HG02852 (cell line): ENCODE measurements at regions not wholly inside any gene's neighbourhood (a gene's known extent, or its start where the extent isn't known, plus 50 kb on each side); places are given as distances from the start of the nearest gene placed in this dataset.

Source experiments
- ATAC-seq: cut with Tn5 transposase; IDR thresholded peaks from one replicate; pipeline ENCODE4 v1.9.1; 2021; ENCODE audit warnings: mild to moderate bottlenecking, moderate library complexity; ENCODE audit not compliant: unreplicated experiment

DNA sequence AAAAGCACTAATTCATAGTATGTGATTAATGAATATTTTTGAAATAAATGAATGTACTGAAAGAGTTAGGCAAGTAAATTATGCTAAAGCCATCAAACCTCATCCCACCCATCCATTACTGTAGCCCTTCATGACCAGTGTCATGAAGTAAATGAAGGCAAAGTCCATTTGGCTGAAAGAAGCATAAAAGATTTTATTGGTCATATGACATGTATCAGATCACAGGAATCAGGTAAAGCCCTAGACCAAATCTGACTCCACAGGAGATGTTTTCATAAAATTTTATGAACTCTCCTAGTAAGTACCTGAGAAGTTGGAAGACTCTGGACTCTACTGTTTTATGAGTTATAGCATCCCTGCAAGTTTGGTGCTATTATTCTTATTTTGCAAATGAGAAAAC lies 213.5 kb downstream of the TMEM114 start:
- no peak for ATAC-seq

DNA sequence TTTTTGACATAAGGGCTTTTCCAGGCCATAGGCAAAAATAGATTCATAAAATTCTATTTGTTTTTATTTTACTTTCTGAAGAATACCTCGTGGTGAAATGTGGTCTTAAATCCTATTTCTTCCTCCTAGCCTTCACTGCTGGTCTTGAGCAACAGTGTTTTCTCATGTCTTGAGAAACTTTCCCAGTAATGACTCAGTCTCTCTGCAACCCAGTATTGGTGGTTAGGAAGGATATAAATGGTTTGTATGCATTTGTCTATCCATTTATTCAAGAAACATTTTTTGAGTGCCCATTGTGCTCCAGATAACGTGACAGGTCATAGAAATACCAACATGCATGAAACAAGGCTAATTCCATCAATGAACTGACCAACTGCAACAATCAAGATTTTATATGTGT lies 213.9 kb downstream of the TMEM114 start:
- ATAC-seq = no peak

DNA sequence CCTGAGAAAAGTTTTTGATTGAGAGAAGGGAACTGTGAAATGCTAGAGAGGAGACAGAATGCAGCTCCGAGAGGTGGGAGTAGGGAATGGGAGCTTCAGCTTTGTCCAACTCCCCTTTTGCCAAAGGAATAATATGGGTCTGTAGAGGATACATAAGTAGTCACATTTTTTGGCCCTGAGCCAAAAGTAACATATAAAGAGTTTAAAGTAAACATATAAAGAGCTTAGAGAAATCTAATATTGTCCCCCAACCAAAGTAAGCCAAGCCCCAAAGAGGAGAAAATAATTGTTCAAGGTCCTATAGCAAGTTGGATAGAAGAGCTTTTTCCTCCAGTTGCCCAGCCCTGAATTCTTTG lies 215.1 kb downstream of the TMEM114 start:
- no peak for ATAC-seq

GRCh38 chr16:8374586-8375231 lies 215.6 kb downstream of the TMEM114 start:
- no peak for ATAC-seq

DNA sequence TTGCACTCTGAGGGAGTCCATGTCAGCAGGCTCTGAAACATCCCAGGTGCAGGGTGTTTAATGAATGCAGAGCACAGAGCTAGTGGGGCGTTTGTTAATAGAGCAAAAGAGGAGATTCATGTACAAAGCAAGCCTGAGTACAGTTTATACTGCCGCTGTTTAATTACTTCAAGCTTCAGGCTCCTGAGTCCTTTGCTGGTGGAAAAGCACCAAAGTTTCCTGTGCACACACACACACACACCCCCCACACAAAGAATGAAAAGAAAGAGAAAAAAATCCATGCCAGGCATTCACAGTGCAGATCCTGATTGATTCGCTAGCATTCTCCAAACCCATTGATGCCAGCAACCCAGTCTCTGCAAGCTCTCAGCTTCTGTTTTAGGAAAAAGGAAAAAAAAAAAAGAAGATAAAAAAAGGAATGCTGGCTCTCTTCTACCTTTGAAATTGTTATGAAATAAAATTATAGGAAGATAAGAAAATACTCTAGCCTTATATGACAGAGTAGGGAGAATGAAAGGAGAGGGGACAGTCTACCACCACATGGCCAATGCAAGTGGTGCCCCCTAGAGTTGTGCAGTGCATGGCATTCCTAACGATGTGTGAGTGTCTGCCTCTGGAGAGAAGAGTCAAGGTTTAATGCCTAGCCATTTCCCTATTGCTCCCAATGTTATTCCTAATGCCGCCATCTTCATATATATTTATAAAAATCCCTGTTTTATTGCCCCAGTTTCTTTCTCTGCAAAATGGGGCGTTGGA lies 216.5 kb downstream of the TMEM114 start:
- no peak for ATAC-seq

GRCh38 chr16:8372141-8372540 lies 218.2 kb downstream of the TMEM114 start:
- ATAC-seq = no peak

DNA sequence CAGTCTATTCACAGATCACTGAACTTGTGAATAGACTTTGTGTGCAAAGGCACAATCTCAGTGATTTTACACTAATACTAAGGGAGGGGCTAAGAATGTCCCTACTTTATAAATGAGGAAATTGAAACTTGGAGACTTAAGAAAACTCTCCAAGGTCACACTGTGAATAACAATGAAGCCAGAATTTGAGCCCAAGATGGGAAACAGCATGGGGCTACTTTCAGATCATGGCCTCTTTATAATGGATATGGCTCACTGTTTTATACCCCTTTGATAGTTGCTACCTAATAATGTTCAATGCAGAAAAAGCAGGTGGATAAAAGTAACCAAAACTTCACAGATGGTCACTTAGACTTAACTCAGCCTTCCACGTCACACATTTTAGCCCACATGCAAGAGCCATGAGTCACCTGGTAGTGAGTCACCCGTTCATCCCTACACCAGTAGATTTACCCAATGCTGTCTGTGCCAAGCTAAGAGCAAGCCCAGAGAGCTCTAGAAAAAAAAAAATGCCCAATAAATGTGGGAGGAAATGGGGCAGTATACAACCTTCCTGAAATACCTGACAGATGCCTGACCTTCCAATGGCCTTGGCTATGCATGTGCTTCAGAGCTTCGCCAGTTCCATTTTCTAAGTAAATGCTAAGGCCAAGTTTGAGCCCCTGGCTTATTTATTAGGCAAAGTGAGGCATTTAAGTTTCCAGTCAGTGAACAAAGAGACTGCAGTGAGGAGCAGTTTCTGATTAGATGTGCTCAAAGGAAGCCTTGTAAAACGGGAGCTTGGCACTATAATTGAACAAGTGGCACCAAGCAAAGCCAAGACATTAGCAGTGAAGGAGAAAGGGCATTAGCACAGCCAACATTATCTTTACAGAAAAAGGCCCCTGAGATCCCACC lies 219.7 kb downstream of the TMEM114 start:
- no peak for ATAC-seq

DNA sequence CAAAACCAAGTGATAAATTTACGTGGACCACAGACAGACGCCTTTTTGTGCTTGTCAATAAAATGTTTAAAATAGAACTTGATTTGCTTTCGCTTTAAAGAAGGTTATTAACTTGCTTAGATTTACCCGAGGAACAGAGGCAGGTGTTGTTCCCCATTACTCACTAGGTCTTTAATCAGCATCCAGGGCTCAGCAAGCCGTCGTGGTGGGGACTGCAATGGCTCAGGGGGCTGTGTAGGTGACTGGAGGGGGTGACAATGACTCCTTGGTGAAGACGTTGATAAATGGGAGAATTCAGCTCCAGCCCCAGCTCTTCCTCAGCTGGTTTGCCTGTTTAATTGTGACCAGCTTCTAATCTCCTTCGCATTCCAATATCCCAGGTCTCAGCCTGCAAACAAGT lies 231.4 kb downstream of the TMEM114 start:
- no peak for ATAC-seq

DNA sequence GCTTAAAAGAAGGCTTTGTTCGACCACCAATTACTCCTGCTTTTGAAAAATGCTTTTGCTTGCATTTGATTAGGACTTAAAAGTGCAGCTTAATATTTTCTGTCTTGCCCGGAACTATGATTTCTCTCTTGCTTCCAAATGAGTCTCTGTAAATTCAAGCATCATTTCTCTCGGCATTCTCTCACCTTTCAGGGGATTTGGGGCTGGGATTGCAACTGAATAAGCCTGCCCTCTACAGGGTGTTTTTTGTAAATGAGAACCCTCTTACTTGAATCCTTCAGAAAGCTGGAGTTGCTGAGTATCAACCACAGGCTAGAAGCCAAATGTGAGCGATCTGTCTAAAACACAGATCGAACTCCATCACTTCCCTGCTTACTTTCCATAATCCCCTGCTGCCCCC lies 234.6 kb downstream of the TMEM114 start:
- ATAC-seq = no peak

DNA sequence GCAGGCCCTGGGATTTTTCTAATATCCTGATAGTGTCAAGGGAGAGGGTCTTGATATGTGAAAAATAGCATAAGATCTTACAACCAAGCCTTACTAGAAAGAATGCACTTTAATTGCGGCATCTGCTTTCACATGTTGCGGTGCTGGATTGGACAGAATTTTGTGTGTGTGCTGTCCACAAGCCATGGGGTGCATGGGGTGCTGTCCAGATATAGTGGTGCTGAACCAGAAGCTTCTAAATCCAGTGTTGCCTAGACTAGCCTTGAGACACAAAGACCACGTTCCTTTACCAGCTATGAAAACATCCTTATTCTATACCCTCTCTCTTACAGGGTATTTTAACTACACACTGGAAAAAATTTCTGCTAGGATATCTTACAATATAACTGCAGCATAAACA lies 244.0 kb downstream of the TMEM114 start:
- ATAC-seq = no peak

DNA sequence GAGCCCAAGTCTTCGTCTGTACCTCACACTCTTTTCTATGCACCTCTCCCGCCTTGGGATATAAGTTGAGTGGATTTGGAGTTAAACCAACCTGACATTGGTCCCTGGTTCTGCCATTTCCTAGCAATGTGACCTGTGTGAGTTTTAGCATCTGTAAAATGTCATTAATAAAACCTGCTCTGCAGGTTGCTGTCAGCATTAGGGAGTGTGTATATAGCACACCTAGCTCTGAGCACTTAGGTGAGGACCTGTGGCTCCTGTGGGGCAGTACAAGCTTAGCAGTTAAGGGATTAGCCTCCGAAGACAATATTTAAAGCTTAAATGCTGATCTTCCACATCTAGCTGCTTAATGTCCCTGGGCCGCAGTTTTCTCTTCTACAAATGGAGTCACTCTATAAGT lies 248.0 kb downstream of the TMEM114 start:
- no peak for ATAC-seq

DNA sequence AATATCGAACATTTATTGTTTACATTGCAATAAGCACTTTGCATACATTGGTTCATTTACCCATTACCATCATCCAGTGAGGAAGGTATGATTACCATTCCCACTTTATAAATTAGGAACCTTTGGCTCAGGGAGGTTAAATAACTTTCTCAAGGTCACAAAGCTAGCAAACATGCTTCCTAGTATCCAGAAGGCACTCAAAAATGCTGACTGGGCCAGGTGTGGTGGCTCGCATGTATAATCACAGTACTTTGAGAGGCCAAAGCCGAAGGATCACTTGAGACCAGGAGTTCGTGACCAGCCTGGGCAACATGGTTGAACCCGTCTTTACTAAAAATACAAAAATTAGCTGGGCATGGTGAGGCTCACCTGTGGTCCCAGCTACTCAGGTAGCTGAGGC lies 259.6 kb downstream of the TMEM114 start:
- ATAC-seq = no peak

- ATAC-seq = no peak
Observed at GRCh38 chr16:8326232-8326631, 264.1 kb downstream of the TMEM114 start.

DNA sequence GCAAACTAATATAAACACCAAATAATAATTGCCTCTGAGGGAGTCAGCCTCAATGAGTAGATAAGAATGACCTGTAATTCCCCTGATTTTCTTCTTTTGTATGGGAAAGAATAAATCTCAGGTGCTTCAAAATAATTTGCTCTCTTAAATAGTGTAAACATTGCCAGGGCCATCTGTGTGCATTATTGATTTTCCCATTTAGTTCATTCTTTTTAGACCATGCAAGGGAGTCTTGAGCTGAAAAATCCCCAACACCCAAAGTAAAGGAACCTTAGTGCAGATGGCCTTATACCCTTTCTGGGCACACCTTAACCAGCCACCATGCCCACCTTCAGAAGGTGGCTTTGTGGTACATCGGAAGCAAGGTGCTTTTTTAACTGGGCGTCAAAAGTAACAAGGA lies 267.2 kb downstream of the TMEM114 start:
- ATAC-seq = no peak

GRCh38 chr16:8320131-8320530 lies 270.2 kb downstream of the TMEM114 start:
- ATAC-seq = no peak

- no peak for ATAC-seq
Observed at GRCh38 chr16:8310816-8311215, 279.5 kb downstream of the TMEM114 start.

- ATAC-seq = no peak
Observed at GRCh38 chr16:8310323-8310722, 280.0 kb downstream of the TMEM114 start.

GRCh38 chr16:8305201-8305600 lies 285.1 kb downstream of the TMEM114 start:
- ATAC-seq = no peak

DNA sequence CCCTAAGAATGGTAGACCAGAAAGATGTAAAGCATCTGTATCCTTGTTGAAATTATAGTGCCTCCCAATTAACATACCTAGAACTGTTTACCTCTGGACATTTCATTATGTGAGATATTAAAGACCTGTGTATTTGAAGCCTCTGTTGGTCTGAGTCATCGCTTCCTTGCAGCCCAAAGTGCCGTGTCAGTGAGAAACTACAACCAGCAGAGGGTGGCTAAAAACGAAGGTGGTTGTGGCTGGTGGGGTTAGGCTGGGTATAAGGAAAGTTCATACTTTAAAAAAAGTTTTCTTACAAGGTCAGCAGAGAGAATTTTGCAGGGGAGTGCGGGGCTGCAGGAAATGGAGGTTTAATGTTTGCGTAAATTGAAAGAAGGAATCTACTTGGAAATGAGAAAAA lies 290.7 kb downstream of the TMEM114 start:
- no peak for ATAC-seq

DNA sequence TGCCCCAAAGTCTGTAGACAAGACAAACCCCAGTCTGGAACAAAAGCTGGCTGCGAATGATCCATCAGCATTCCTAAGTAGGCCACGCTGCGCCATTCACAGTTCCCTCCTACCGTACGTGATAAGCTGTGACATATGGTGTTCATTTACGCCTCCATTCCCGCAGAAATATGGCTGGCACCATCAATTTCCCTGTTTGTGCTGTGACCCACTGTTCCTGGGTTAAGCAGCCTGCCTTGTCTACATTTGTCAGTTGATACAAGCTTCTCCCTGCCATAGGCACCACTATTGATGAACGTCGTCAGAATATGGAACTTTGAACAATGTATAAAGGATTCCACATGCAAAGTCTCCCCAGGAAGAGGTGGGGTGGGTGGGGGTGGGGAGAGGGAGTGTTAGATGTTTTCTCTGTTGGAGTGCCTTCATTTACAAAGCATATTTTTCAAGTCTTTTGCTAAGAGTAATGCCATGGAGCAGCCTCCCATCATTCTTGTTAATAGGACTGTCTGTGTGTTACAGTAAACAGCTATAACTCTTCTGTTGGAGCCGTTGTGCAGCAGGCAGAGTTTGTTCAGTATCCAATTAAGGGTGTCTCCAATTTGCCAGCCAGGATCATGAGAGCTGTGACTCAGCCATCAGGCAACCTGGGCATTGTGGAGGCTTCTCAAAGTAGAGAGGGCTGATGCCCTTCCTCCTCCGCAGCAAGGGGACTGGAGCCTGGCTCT lies 294.6 kb downstream of the TMEM114 start:
- no peak for ATAC-seq

GRCh38 chr16:8293413-8293812 lies 296.9 kb downstream of the TMEM114 start:
- ATAC-seq = no peak
